Upper lobe of left lung (tissue), 4 donors: ENCODE measurements at regions not wholly inside any gene's neighbourhood (a gene's known extent, or its start where the extent isn't known, plus 50 kb on each side); places are given as distances from the start of the nearest gene placed in this dataset.
"Not testable (repeated sequence)": the region's sequence is repeated elsewhere in the genome, so short reads cannot be mapped to it uniquely, and the experiment has no call there.

Experiments
- EP300 ChIP-seq, 4 donors: sonication (generic); formaldehyde crosslinking; IDR thresholded peaks; one replicate each; pipeline ENCODE4 v1.5.1; 2017; ENCODE audit warnings: antibody characterized with exemption in 4 of 4, control low read depth in 2 of 4
- TF ChIP-seq, protein P1 (sequence below), 6 experiments: fragments of 450-650 bp in 4 of 6; fragments of 200-600 bp in 2 of 6; sonication (generic) in 2 of 6; IDR thresholded peaks; one replicate each; pipeline ENCODE4 v1.5.1; 2016 to 2019; ENCODE audit warnings: antibody characterized with exemption in 6 of 6

DNA sequence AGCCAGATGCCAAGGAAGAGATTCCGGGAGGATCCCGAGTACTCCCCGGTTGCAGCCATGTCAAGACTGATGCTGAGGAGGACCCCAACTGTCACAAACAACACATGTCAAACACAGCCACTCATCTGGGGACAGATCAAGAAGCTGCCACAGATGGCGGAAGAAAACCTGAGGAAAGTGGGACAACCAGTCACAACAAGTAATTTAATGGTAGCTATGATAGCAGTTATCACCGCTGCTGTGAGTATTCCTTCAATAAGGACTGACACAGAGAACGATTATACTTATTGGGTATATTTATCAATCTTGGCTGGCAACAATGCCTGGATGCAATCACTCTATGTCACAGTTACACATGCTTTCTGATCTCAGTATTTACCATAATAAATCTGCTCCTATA, 763.4 kb downstream of the DHX35 start:
- TF ChIP-seq, protein P1, sequence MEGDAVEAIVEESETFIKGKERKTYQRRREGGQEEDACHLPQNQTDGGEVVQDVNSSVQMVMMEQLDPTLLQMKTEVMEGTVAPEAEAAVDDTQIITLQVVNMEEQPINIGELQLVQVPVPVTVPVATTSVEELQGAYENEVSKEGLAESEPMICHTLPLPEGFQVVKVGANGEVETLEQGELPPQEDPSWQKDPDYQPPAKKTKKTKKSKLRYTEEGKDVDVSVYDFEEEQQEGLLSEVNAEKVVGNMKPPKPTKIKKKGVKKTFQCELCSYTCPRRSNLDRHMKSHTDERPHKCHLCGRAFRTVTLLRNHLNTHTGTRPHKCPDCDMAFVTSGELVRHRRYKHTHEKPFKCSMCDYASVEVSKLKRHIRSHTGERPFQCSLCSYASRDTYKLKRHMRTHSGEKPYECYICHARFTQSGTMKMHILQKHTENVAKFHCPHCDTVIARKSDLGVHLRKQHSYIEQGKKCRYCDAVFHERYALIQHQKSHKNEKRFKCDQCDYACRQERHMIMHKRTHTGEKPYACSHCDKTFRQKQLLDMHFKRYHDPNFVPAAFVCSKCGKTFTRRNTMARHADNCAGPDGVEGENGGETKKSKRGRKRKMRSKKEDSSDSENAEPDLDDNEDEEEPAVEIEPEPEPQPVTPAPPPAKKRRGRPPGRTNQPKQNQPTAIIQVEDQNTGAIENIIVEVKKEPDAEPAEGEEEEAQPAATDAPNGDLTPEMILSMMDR (IDR thresholded peaks at IDR 0.05) = not testable (repeated sequence)
- TF ChIP-seq EP300 (IDR thresholded peaks at IDR 0.05) = not testable (repeated sequence)
